IMR-90 (cell line): ENCODE measurements at regions not wholly inside any gene's neighbourhood (a gene's known extent, or its start where the extent isn't known, plus 50 kb on each side); places are given as distances from the start of the nearest gene placed in this dataset.

Experiments used
- ATAC-seq: fragments of 200-7000 bp; cut with Tn5 transposase; 2 replicates; pipeline ENCODE4 v1.9.1; 2020; ENCODE audit warnings: low read depth, mild to moderate bottlenecking, moderate library complexity
- BruUV-seq: library from RNA; stranded (reverse); fragments of 400-500 nt; replicated peaks from 2 replicates; lab custom pipeline; 2021; lab: Mats Ljungman, UMichigan
- CTCF ChIA-PET: fragments of 300-600 bp; formaldehyde crosslinking; extraction: SDS; loops from one replicate; lab custom pipeline; 2021; ENCODE audit warnings: antibody characterized with exemption; lab: Yijun Ruan, JAX
- POLR2A ChIA-PET: fragments of 300-600 bp; sonication (Branson Sonifier 250); formaldehyde crosslinking; loops from one replicate; lab custom pipeline; 2022; ENCODE audit warnings: antibody characterized with exemption; ENCODE audit not compliant: unreplicated experiment; lab: Charles Lee
- DNase-seq: peaks from one replicate; pipeline ENCODE4 v3.0.0; 2013
- H2AFZ ChIP-seq: replicated peaks from 2 replicates; pipeline ENCODE3; 2013; ENCODE audit warnings: low read length, mild to moderate bottlenecking; ENCODE audit not compliant: poor library complexity
- H2AK5ac ChIP-seq: 2 replicates; pipeline ENCODE4 v1.6.1; 2013; ENCODE audit warnings: low read depth, low read length, inconsistent platforms
- H2AK9ac ChIP-seq: replicated peaks from 2 replicates; pipeline ENCODE3; 2013; ENCODE audit warnings: mild to moderate bottlenecking, low read depth, low read length, moderate library complexity; ENCODE audit not compliant: poor library complexity
- H2BK120ac ChIP-seq: 2 replicates; pipeline ENCODE4 v1.6.1; 2013; ENCODE audit warnings: low read depth, low read length, inconsistent platforms
- H2BK15ac ChIP-seq: 3 replicates; pipeline ENCODE4 v1.6.1; 2013; ENCODE audit warnings: low read depth, low read length, inconsistent platforms
- H2BK20ac ChIP-seq: 2 replicates; pipeline ENCODE4 v1.6.1; 2013; ENCODE audit warnings: low read depth, mild to moderate bottlenecking, inconsistent platforms, low read length, moderate library complexity
- H2BK5ac ChIP-seq: 2 replicates; pipeline ENCODE4 v1.6.1; 2013; ENCODE audit warnings: mild to moderate bottlenecking, low read depth, low read length, inconsistent platforms; ENCODE audit not compliant: poor library complexity, severe bottlenecking
- H3K14ac ChIP-seq: replicated peaks from 2 replicates; pipeline ENCODE4 v1.6.1; 2013; ENCODE audit warnings: low read depth, low read length, inconsistent platforms
- H3K18ac ChIP-seq: 2 replicates; pipeline ENCODE4 v1.6.1; 2013; ENCODE audit warnings: low read depth, low read length, control low read depth
- H3K23ac ChIP-seq: 2 replicates; pipeline ENCODE4 v1.6.1; 2013; ENCODE audit warnings: low read depth, low read length, inconsistent platforms
- H3K27ac ChIP-seq: 2 replicates; pipeline ENCODE4 v1.5.1; 2013; ENCODE audit warnings: mild to moderate bottlenecking, control low read depth, low read length; ENCODE audit not compliant: insufficient read depth
- H3K27me3 ChIP-seq: 2 replicates; pipeline ENCODE4 v1.6.1; 2013; ENCODE audit warnings: low read length; ENCODE audit not compliant: control insufficient read depth, insufficient read depth
- H3K36me3 ChIP-seq: 2 replicates; pipeline ENCODE4 v1.6.1; 2013; ENCODE audit warnings: low read length, mixed read lengths; ENCODE audit not compliant: control insufficient read depth, insufficient read depth
- H3K4ac ChIP-seq: 2 replicates; pipeline ENCODE4 v1.6.1; 2013; ENCODE audit warnings: low read depth, low read length, inconsistent platforms
- H3K4me1 ChIP-seq: 2 replicates; pipeline ENCODE4 v1.6.1; 2013; ENCODE audit warnings: low read length, mixed read lengths; ENCODE audit not compliant: control insufficient read depth, insufficient read depth
- H3K4me2 ChIP-seq: 2 replicates; pipeline ENCODE4 v1.6.1; 2013; ENCODE audit warnings: low read depth, mild to moderate bottlenecking, control low read depth, low read length, moderate library complexity
- H3K4me3 ChIP-seq: 2 replicates; pipeline ENCODE4 v1.5.1; 2013; ENCODE audit warnings: low read depth, mild to moderate bottlenecking, control low read depth, low read length, moderate library complexity; ENCODE audit not compliant: insufficient read depth
- H3K56ac ChIP-seq: 2 replicates; pipeline ENCODE4 v1.6.1; 2013; ENCODE audit warnings: low read length, inconsistent platforms; ENCODE audit not compliant: insufficient read depth; ENCODE audit errors: extremely low read depth
- H3K79me1 ChIP-seq, 2 experiments: 2 replicates each; pipeline ENCODE4 v1.6.1; 2013; ENCODE audit warnings: low read length in 2 of 2, inconsistent platforms in 1 of 2, low read depth in 1 of 2
- H3K9ac ChIP-seq: 2 replicates; pipeline ENCODE4 v1.6.1; 2013; ENCODE audit warnings: low read depth, low read length, control low read depth
- H3K9me1 ChIP-seq: 2 replicates; pipeline ENCODE4 v1.6.1; 2013; ENCODE audit warnings: low read length, inconsistent platforms; ENCODE audit not compliant: insufficient read depth
- H3K9me3 ChIP-seq: 2 replicates; pipeline ENCODE4 v1.6.1; 2013; ENCODE audit warnings: low read length; ENCODE audit not compliant: control insufficient read depth, insufficient read depth
- H4K20me1 ChIP-seq: 2 replicates; pipeline ENCODE4 v1.6.1; 2013; ENCODE audit warnings: low read length, inconsistent platforms; ENCODE audit not compliant: insufficient read depth
- H4K5ac ChIP-seq: 2 replicates; pipeline ENCODE4 v1.6.1; 2013; ENCODE audit warnings: mild to moderate bottlenecking, low read depth, low read length, control low read depth
- H4K8ac ChIP-seq, 2 experiments: 2 replicates each; pipeline ENCODE4 v1.6.1; 2013; ENCODE audit warnings: low read depth in 2 of 2, low read length in 2 of 2, control low read depth in 1 of 2, inconsistent platforms in 1 of 2
- H4K91ac ChIP-seq: 2 replicates; pipeline ENCODE4 v1.6.1; 2013; ENCODE audit warnings: low read depth, low read length, inconsistent platforms; ENCODE audit not compliant: insufficient read depth
- BHLHE40 ChIP-seq: fragments of 150-350 bp; IDR thresholded peaks from 2 replicates; pipeline ENCODE4 v1.6.1; 2016; ENCODE audit warnings: mild to moderate bottlenecking, low read depth, low read length
- FOS ChIP-seq: fragments of 150-350 bp; IDR thresholded peaks from 2 replicates; pipeline ENCODE4 v1.6.1; 2016; ENCODE audit warnings: low read depth, low read length
- MAZ ChIP-seq: IDR thresholded peaks from 2 replicates; pipeline ENCODE4 v1.6.1; 2012; ENCODE audit warnings: low read depth, mild to moderate bottlenecking, low read length, improper control_type of control experiment, moderate library complexity, borderline replicate concordance
- MXI1 ChIP-seq: IDR thresholded peaks from 2 replicates; pipeline ENCODE4 v1.6.1; 2012; ENCODE audit warnings: low read depth, mild to moderate bottlenecking, low read length, moderate library complexity, borderline replicate concordance
- NFE2L2 ChIP-seq: fragments of 150-350 bp; IDR thresholded peaks from 2 replicates; pipeline ENCODE4 v1.6.1; 2016; ENCODE audit warnings: low read depth, mild to moderate bottlenecking, low read length
- POLR2A ChIP-seq: IDR thresholded peaks from 2 replicates; pipeline ENCODE4 v1.6.1; 2012; ENCODE audit warnings: mild to moderate bottlenecking, low read depth, low read length
- RAD21 ChIP-seq: IDR thresholded peaks from 2 replicates; pipeline ENCODE4 v1.6.1; 2012; ENCODE audit warnings: low read length, improper control_type of control experiment
- RFX5 ChIP-seq: IDR thresholded peaks from 2 replicates; pipeline ENCODE4 v1.8.0; 2012; ENCODE audit warnings: low read depth, mild to moderate bottlenecking, low read length, moderate library complexity
- SMC3 ChIP-seq: fragments of 150-350 bp; IDR thresholded peaks from 2 replicates; pipeline ENCODE4 v1.6.1; 2016; ENCODE audit warnings: low read depth, mild to moderate bottlenecking, antibody characterized with exemption, low read length, moderate library complexity
- WGBS, 2 experiments: methylation state at CpG; one replicate each; pipeline versions ENCODE4 v1.1.5 to v1.1.7; 2013; ENCODE audit warnings: missing lambda C conversion rate in 2 of 2; ENCODE audit not compliant: insufficient read length in 1 of 2; ENCODE audit errors: extremely low coverage in 2 of 2; 5-methylcytosine and 5-hydroxymethylcytosine counted together
- dilution Hi-C: fragments of 300-500 bp; cut with HindIII; formaldehyde crosslinking; loops from one replicate; pipeline ENCODE4 v1.14.3; 2018; ENCODE audit warnings: low sequenced_read_pairs; ENCODE audit not compliant: unreplicated experiment
- in situ Hi-C: fragments of 300-500 bp; cut with MboI; formaldehyde crosslinking; loops from 3 replicates; pipeline ENCODE4 v1.14.3; 2019; ENCODE audit warnings: low sequenced_read_pairs, inconsistent platforms, mixed read lengths
- intact Hi-C: fragments of 100-400 bp; cut with micrococcal nuclease; formaldehyde crosslinking; loops from 2 replicates; pipeline ENCODE4 v1.10.0; 2022

DNA sequence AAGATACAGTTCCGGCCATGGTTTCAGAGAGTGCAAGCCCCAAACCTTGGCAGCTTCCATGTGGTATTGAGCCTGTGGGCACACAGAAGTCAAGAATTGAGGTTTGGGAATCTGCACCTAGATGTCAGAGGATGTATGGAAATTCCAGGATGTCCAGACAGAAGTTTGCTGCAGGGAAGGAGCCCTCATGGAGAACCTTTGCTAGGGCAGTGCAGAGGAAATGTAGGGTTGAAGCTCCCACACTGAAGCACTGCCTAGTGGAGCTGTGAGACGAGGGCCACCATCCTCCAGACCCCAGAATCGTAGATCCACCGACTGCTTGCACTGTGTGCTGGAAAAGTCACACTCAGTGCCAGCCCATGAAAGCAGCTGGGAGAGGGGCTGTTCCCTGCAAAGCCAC lies 267.5 kb downstream of the OGFRL1 start:
- Histone ChIP-seq H3K9me1 (no peaks in the 10 kb centered on the region), H3K14ac (no peak overlapping the region), H4K5ac (no peak overlapping the region), H4K91ac (no peak overlapping the region), H3K79me1 (no peaks in the 10 kb centered on the region), H3K36me3 (no peaks in the 10 kb centered on the region), H2AK5ac (no peak overlapping the region), H4K20me1 (no peaks in the 10 kb centered on the region), H2BK20ac (no peak overlapping the region), H2BK120ac (no peak overlapping the region), H2AK9ac (no peak overlapping the region), H2BK5ac (no peak overlapping the region), H3K9me3 (peaks cover 8% of the 10 kb centered on the region), H2AFZ (no peak overlapping the region), H3K9ac (no peak overlapping the region), H4K8ac (no peak overlapping the region), H3K18ac (no peak overlapping the region), H3K23ac (no peak overlapping the region), H3K4me3 (no peak overlapping the region), H2BK15ac (no peak overlapping the region), H3K4me2 (no peak overlapping the region), H3K4me1 (no peaks in the 10 kb centered on the region), H3K4ac (no peak overlapping the region), H3K27ac (no peak overlapping the region), H3K56ac (no peak overlapping the region), H3K27me3 (no peaks in the 10 kb centered on the region)
- BruUV-seq: no TSS peak
- 55% methylated on average over 1 of the region's 4 CpGs; no CpG with 5 or more reads in 1 of the 2 experiments for WGBS, 2 experiments
- DNase-seq (no peak), ATAC-seq (no peak)
- in situ Hi-C loops (no loop called here), intact Hi-C loops (no loop called here), dilution Hi-C loops (no loop called here)
- TF ChIP-seq SMC3 (no peak), RAD21 (no peak), MAZ (no peak), RFX5 (no peak), MXI1 (no peak), NFE2L2 (no peak), FOS (no peak), BHLHE40 (no peak), POLR2A (no peak)
- POLR2A ChIA-PET: no interaction called here
- CTCF ChIA-PET: no interaction called here
